HG03432 (cell line): ENCODE measurements at regions not wholly inside any gene's neighbourhood (a gene's known extent, or its start where the extent isn't known, plus 50 kb on each side); places are given as distances from the start of the nearest gene placed in this dataset.
"Not testable (repeated sequence)": the region's sequence is repeated elsewhere in the genome, so short reads cannot be mapped to it uniquely, and the experiment has no call there.

Source experiments
- ATAC-seq: cut with Tn5 transposase; IDR thresholded peaks from one replicate; pipeline ENCODE4 v1.9.1; 2021; ENCODE audit warnings: mild to moderate bottlenecking, moderate library complexity; ENCODE audit not compliant: unreplicated experiment

DNA sequence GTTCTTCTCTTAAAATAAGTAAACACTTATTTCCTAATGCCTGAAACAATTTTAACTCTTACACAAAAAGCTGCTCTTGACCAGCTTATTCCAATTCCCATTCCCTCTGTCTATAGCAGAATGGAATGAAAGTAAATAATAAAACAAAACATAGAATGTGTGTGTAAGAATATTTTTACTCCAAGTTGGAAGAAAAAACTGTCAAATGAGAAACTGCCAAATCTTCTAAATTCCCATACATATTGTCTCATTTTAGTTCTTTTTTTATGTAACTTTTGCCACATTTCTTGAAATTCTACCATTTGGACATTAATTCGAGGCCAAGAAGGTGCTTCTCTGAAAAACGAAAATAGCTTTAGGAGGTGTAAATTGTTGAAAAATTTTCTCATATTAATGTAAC, 477.1 kb downstream of the FAT4 start:
- no peak for ATAC-seq

DNA sequence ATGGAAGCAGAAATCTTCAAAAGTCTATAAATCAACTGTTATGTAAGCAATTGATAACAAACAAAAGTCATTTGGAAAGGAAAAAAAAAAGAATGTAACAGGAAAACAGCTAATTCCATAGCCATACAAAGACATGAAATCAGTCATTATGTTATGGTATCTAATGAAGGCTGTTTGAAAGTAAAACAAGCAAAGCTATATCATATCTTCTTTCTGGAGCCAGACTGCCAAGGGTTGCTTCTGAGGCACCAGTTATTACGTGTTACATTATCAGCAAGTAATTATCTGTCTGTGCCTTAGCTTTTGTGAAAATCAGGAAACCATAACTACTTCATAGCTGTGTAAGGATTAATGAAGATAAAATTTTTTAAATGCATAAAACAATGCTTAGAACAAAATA, 480.2 kb downstream of the FAT4 start:
- ATAC-seq: no peak

DNA sequence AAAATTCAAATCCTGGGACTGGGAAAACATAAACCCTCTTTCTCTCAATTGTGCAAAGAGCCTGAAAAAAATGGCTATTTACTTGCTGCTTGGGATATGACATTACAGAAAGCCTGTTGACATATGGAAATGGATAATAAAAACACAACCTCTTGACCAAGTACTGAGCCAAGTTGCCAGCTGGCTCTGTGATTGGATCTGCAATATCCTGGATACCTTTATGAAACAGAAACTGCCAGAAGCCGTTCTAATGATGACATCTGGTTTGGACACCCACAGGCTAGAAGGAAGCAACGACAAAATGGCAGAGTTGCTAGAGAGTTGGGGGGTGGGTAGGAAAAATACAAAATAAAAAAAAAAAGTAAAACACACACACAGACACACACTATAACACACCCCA, 481.4 kb downstream of the FAT4 start:
- no peak for ATAC-seq

DNA sequence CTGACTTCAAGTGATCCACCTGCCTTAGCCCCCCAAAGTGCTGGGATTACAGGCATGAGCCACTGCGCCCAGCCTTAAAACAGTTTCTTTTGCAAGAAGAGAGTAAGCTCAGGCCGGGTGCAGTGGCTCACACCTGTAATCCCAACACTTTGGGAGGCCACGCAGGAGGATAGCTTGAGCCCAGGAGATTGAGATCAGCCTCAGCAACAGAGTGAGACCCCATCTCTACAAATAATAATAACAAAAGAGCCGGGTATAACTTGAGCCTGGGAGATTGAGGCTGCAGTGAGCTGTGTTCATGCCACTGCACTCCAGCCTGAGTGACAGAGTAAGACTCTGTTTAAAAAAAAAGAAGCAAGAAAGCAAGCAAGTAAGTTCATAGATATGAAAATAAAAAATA, 482.9 kb downstream of the FAT4 start:
- not testable (repeated sequence) for ATAC-seq

DNA sequence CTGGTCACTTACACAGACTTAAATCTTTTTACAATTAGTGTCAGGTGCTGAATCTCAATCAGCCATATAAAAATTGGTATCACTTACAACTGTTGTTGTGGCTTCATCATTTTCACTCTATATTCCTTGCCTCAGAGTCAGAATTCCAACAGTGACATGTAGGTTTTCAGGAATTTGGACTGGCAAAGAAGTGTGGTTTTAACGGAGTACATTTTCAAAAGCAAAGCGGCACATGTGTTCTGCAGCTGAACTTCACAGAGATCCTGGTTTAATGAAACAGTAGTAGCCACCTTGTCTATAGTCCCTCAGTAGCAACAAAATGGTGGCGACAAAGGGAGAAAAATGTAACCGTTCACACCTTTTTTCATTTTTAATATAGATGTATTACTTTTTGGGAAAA, 486.6 kb downstream of the FAT4 start:
- ATAC-seq: no peak

DNA sequence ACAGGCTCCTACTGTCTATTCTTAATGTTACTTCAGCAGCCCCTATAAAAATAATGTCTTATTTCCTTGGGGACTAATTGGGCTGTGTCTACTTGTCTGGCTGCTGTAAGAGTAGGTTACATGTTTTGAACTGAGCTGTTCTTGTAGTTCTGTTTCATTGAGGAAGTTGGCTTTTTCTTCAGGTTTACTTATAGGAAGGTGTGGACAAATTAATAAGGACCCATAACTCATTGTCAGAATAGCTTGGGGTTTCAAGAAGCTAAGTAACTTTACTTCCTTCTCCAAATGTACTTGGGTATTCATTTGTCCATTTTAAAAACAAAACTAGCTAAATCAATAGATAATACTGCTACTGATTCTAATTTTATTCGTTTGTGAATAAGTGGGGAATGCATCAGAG, 487.2 kb downstream of the FAT4 start:
- ATAC-seq: no peak

DNA sequence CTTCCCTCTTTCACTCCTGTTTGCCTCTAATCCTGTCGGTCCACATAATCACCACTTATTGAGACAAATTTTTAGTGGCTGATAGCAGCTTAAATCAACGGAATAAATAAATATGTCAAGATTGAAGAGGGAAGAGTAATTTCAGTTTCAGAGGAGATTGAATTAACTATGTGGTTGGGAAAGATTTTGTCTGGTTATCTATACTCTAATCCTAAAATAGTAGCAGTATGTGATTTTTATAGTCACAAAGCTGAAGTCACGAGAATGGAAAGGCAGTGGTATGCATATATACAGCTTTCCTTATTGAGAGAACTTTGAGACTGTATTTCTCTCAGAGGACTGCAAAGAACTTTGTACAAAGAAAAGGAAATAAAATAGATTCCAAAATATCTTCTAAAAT, 493.3 kb downstream of the FAT4 start:
- ATAC-seq: no peak

DNA sequence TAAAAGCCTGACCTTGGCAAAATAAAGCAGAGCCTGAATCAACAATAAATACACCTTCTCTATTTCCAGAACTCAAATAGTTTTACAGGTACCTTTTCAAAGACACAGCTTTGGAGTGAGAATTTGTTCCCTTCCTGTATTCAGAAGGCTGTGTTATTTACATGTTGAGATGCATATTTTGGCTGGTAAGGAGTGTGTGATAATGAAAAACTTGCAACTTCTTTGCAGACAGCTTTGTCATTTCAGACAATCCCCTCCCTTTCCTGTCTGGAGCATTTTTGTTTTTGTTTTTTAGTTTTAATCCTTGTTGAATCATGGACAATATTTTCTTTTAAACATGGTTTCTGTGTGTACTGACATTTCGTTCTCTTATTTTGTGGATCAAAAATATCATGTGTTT, 493.8 kb downstream of the FAT4 start:
- no peak for ATAC-seq

DNA sequence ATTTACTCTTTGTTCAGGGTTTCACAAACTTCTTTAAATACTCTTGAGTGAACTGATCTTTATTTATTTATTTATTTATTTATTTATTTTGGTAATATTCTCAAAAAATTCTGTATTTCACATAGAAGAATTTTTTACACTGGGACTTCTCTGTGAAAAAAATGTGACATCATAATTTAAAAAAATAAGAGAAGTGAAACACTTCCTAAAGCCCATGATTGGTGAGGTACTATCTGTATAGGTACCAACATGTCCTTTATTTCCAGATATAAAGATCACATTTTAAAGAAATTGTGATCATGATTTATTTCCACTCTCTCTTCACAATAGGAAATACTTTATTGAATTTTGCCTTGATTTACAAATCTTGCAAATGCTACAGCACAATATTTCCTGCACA, 497.1 kb downstream of the FAT4 start:
- ATAC-seq: no peak

DNA sequence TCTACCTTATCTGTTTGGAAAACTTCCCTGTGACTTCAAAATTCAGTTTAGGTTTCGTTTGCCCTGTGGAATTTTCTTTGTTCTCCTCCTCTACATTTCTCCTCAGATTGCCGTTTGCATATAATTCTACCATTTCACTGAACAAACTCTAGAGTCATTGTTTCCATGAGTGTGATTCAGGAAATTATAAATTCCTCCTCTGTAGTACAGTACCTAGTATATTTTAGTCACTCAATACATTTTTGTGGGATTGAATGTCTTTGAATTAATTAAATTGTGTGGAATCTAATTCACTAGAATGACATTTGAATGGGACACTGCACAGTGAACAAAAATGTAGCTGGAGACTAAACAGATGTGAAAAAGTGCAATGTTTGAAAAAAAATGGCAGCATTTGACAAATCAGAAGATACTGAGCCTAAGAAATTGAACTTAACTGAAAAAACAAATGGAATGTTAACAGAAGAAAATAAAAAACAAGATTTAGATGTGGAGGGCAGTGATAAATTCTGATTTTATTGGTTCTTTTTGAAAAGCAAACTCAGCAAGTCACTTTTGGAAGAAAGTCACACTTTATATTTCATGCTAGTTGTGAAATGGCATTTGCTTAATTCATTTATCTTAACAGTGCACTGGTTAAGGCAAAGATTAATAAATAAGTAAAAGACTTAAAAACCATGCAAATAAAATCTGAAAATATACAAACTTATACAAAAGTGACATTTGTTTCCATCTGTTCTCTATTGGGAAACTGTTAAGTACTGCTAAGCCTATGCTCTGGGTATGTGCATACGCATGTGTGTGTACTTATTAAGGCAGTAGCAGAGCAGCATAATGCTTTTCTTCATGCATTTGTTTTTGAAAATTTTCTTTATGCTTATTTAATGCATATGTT, 512.3 kb downstream of the FAT4 start:
- no peak for ATAC-seq

DNA sequence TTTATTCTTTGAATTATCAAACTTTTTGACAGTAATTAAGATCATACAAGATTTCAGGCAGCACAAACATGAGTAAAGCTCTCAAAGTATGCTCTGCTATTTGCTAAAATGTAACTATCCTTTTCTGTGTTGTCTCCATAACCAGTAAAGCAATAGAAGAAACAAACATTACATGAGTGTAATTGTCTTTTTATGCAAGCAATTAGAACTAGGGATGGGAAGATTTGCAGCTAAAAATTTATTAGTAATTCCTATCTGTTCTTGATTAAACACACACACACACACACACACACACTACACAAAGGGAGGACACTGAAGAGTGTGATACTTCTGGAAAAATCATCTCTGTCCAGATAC, 512.9 kb downstream of the FAT4 start:
- no peak for ATAC-seq

DNA sequence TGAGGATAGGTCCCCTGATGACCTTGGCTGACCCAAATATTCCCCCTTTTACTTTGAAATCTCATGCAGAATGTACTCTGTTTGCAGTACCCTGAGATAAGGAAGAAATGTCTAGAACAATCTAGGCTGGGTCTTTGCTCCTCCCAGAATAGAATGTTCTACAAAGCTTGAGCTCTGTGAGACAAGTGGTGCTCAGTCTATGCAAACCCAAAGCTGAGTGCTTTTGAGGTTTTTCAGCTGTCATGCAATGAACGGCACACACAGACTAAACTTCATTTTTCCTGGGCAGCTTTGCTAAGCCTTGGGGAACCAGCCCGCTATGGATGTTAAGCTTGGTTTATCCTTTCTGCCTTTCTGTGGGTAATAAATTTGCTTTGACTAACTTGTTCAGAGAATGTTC, 513.6 kb downstream of the FAT4 start:
- no peak for ATAC-seq

DNA sequence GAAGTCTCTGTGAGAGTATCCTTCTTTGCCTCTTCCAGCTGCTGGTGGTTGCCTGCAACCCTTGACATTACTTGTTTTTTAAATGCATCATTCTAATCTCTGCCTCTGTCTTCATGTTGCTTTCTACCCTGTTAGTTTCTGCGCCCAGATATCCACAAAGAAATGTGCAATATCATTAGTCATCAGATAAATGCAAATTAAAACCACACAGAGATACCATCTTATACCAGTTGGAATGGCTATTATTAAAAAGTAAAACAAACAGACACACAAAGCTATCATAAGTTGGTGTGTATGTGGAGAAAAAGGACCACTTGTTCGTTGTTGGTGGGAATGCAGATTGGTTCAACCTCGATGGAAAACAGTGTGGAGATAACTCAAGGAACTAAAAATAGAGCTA, 517.4 kb downstream of the FAT4 start:
- no peak for ATAC-seq

DNA sequence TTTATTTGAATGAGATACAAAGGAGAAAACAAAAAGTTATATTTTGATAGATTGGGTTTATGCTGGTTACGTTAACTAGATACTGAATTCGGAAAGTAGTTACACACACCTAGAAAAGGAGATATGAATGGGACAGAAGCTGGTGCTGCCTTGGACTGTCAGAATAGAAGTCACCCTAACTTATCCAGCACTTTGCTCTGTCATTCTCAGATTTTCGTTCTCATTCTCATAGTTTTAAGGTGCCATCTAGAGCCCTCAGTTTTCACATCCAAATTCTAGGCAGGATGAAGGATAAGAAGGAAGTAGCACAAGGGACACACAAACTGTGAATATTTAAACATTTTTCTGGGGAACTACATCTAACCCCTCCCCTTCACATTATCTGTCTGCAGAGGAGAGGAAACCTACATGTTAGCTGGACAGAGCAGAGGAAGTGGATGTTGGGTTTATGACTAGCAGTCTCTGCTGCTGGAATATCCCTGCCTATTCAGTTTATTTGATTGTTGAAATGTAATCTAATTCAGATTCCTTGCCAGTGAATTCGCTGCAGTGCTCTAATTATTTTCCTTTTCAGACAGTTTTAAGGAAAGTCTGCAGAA, 521.9 kb downstream of the FAT4 start:
- ATAC-seq: no peak

DNA sequence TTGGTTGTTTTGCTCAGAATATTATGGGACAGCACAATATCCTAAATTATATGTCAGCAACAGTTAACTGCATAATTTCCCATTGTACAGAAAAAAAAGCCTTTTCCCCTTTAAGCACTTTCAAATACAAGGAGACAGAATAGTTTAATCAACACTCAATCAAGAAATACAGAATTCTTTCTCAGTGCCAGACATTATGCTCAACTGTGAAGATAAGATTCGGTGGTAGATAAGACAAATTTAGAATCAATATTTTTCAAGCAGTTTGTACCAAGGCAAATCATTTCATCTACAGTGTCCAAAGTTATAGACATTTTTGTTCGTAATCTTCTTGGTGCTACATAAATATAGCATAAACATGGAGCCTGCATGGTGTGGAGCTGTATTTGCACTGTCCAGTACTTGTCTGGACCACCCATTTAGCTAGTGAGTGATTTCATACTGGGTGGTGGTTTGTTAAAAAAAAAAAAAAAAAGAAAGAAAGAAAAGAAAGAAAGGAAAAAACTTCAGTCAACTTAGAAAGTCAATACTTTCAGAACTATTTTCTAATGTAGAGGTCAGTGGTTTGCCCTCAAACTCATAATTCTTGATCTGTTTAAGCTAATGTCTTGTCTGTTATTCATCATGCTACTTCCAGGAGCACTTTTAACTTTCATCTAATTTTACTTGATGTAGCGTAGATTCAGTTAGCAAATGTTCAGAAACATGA, 522.9 kb downstream of the FAT4 start:
- no peak for ATAC-seq

DNA sequence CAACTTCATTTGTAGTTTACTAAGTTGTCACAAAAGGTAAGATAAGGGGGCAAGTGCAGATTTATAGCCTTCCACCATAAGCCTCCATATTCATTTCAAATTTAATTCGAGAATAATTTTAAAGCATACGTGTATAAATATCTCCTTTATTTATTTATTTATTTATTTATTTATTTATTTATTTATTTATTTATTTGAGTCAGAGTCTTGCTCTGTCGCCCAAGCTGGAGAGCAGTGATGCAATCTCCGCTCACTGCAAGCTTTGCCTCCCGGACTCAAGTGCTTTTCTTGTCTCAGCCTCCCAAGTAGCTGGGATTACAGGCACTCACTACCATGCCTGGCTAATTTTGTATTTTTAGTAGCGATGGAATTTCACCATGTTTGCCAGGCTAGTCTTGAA, 523.4 kb downstream of the FAT4 start:
- ATAC-seq: no peak

DNA sequence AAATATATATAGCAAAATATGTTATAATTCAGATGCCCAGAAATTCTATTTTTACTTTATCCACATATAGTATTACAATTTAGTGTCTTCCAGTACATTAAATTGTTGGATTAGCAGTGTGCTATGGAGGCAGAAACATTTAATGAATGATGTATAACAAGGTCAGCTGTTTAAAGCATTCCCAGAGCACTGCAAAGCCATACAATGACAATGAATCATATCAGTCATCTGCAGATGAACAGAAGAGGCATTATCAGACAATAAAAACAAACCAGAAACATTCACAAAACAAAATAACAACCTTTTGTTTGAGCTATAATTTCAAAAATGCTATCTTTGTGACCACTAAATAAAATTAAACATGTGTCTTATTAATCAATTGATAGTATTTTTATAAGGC, 524.2 kb downstream of the FAT4 start:
- ATAC-seq: no peak

DNA sequence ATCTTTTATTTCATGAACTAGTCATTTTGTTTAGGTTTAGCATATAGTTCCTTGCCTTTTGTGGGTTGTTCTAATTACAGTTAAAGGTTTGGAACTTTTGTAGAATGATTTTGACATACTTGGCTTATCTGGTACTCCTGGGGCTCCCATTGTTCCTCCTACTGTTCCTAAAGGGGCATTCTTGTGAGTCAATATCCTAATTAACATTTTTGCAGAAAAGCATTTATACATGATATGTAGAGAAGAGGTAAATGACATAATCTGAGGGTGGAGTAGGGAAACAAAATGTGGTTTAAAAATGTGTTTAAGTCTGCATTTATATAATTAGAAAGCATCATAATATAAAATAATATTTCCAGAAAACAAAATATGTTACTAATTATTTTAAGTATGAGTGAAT, 529.2 kb downstream of the FAT4 start:
- no peak for ATAC-seq

DNA sequence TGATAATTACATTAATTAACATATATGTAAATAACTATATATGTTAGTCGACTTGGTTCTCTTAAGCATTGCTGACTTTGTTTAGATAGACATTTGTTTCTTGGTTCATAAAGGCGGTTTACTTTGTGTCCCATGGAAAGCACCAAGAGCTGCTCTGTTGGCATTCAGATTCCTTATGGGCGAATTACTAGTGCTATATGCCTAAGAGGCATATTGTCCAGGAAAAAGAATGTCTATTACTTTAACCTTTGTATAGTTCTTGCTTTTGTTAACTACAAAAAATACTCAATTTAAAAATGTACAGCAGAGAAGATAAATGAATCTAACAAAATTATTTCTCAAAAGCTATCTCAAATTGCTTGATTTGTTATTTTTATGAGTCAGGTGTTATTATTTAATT, 532.8 kb downstream of the FAT4 start:
- no peak for ATAC-seq

DNA sequence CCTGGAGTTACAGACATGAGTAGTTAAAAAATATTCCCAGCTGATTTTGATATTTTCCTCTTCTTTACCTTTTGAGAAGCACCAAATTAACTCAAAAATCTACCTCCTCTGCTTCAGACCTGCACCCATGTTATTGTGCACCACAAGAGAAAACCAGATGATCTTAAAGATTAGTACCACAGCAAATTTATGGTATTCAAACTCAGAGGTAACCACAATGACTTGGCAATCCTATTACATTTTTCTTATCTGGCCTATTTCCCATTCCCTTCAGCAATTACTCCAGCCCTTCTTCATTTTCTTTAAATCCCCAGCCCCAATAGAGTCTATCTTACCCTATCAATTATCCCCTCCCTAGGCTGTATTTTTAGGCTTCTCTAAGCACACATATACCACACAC, 535.1 kb downstream of the FAT4 start:
- no peak for ATAC-seq

DNA sequence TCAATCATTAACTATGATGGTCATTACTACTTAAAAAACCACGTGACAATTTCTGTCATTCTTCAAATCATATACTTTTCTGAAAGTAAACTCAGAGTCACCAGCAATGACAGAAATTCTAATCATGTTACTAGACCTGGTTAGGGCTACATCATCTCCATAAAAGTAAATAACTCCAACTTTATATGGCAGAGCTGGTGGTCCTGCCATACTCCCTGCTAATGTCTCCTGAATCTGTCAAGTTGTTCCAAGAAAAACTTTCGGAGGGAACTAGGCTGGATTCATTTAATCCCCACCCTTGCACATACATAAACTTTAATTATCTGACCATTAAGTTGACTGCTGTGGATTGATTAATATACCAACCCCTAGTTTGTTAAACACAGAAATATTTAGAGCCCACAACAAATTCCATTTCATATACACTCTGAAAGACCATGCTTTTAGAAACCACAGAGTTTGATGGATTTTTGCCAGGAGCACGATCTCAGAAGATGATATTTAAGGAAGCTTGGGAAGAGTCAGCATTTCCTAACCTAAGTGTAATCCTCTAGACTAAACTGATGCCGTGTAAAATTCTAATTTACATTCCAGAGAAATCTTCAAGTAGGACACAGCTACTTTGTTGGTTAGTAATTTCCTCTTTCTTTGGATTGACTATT, 577.0 kb downstream of the FAT4 start:
- no peak for ATAC-seq

DNA sequence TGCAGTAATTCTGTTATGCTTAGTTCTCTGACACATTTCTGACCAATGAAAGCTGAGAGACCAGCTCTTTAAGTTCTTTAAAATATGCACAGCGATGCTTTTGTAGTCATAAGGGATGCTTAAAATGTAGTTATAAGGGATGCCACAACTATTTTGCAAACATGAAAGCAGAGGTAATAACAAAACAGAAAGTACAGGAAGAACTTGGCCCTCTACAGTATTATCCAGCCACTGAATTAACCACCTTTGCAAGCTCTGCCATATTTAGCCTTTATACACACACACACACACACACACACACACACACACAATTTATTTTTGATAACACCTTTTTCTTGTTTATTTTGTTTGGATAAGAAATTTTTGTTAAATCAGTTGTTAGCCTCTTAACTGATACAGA, 590.0 kb downstream of the FAT4 start:
- no peak for ATAC-seq
